HG02642 (cell line): ENCODE measurements at regions not wholly inside any gene's neighbourhood (a gene's known extent, or its start where the extent isn't known, plus 50 kb on each side); places are given as distances from the start of the nearest gene placed in this dataset.

Experiments used
- ATAC-seq: cut with Tn5 transposase; IDR thresholded peaks from one replicate; pipeline ENCODE4 v1.9.1; 2021; ENCODE audit warnings: mild to moderate bottlenecking; ENCODE audit not compliant: unreplicated experiment, poor library complexity

GRCh38 chr2:153213022-153213421, 265.5 kb downstream of the RPRM start:
- no peak for ATAC-seq

GRCh38 chr2:153197402-153198386, 280.9 kb downstream of the RPRM start:
- ATAC-seq: no peak

- ATAC-seq: no peak
These were observed 282.0 kb downstream of the RPRM start for GRCh38 chr2:153196378-153197058.

GRCh38 chr2:153195342-153195741, 283.2 kb downstream of the RPRM start:
- ATAC-seq: no peak

GRCh38 chr2:153189091-153189888, 289.3 kb downstream of the RPRM start:
- no peak for ATAC-seq

GRCh38 chr2:153179808-153180207, 298.8 kb downstream of the RPRM start:
- ATAC-seq: no peak

- no peak for ATAC-seq
These were observed 309.0 kb downstream of the RPRM start for GRCh38 chr2:153169609-153170008.

GRCh38 chr2:153165021-153165420, 313.5 kb downstream of the RPRM start:
- no peak for ATAC-seq

- ATAC-seq: no peak
These were observed 315.5 kb downstream of the RPRM start for GRCh38 chr2:153163055-153163454.

- no peak for ATAC-seq
These were observed 321.8 kb downstream of the RPRM start for GRCh38 chr2:153156743-153157142.

GRCh38 chr2:153152036-153152435, 326.5 kb downstream of the RPRM start:
- ATAC-seq: no peak

GRCh38 chr2:153145470-153145978, 333.0 kb downstream of the RPRM start:
- ATAC-seq: no peak

- no peak for ATAC-seq
These were observed 335.0 kb downstream of the RPRM start for GRCh38 chr2:153143540-153143939.

- no peak for ATAC-seq
These were observed 338.1 kb downstream of the RPRM start for GRCh38 chr2:153140498-153140897.

GRCh38 chr2:153138651-153139375, 339.7 kb downstream of the RPRM start:
- ATAC-seq: no peak

- no peak for ATAC-seq
These were observed 342.3 kb downstream of the RPRM start for GRCh38 chr2:153136216-153136615.

GRCh38 chr2:153134725-153135124, 343.8 kb downstream of the RPRM start:
- no peak for ATAC-seq

- no peak for ATAC-seq
These were observed 344.8 kb downstream of the RPRM start for GRCh38 chr2:153133716-153134115.

GRCh38 chr2:153132418-153132817, 346.1 kb downstream of the RPRM start:
- no peak for ATAC-seq

GRCh38 chr2:153115141-153115540, 363.4 kb downstream of the RPRM start:
- no peak for ATAC-seq
